WERI-Rb-1 (cell line): ENCODE measurements at regions not wholly inside any gene's neighbourhood (a gene's known extent, or its start where the extent isn't known, plus 50 kb on each side); places are given as distances from the start of the nearest gene placed in this dataset.

Experiments
- DNase-seq: peaks from one replicate; pipeline ENCODE4 v3.0.0-alpha.2; 2020
- H3K27ac ChIP-seq: fragments of 250-450 bp; sonication (Bioruptor Pico); 2 replicates; pipeline ENCODE4 v1.5.1; 2020; ENCODE audit warnings: mild to moderate bottlenecking, moderate library complexity
- H3K27me3 ChIP-seq: fragments of 250-450 bp; sonication (Bioruptor Pico); 2 replicates; pipeline ENCODE4 v1.5.1; 2021; ENCODE audit warnings: mild to moderate bottlenecking, low read depth, moderate library complexity; ENCODE audit not compliant: insufficient read depth, severe bottlenecking
- H3K36me3 ChIP-seq: fragments of 250-450 bp; sonication (Bioruptor Pico); 2 replicates; pipeline ENCODE4 v1.5.1; 2020; ENCODE audit warnings: mild to moderate bottlenecking, moderate library complexity
- H3K4me3 ChIP-seq: 2 replicates; pipeline ENCODE4 v1.5.1; 2011; ENCODE audit warnings: low read depth, mild to moderate bottlenecking, control low read depth, low read length
- H3K9me3 ChIP-seq: fragments of 250-450 bp; sonication (Bioruptor Pico); 2 replicates; pipeline ENCODE4 v1.5.1; 2021; ENCODE audit warnings: mild to moderate bottlenecking, moderate library complexity; ENCODE audit not compliant: severe bottlenecking
- CTCF ChIP-seq: IDR thresholded peaks from 2 replicates; pipeline ENCODE4 v1.5.1; 2011; ENCODE audit warnings: low read depth, mild to moderate bottlenecking, control low read depth, inconsistent platforms, low read length

GRCh38 chr9:91101611-91102168, 260.0 kb downstream of the AUH start:
- no peak for DNase-seq
- Histone ChIP-seq H3K27ac (peak overlapping the region; percentile 70), H3K9me3 (no peaks in the 10 kb centered on the region), H3K27me3 (no peaks in the 10 kb centered on the region), H3K4me3 (no peak overlapping the region), H3K36me3 (no peaks in the 10 kb centered on the region)
- no peak for TF ChIP-seq CTCF

GRCh38 chr9:91102269-91102668, 259.4 kb downstream of the AUH start:
- Histone ChIP-seq H3K9me3 (no peaks in the 10 kb centered on the region), H3K27me3 (no peaks in the 10 kb centered on the region), H3K36me3 (no peaks in the 10 kb centered on the region), H3K27ac (no peak overlapping the region), H3K4me3 (no peak overlapping the region)
- TF ChIP-seq CTCF = no peak
- no peak for DNase-seq

GRCh38 chr9:91103931-91104330, 257.8 kb downstream of the AUH start:
- no peak for TF ChIP-seq CTCF
- H3K36me3 ChIP-seq = no peaks in the 10 kb centered on the region
- no peaks in the 10 kb centered on the region for H3K27me3 ChIP-seq
- H3K27ac ChIP-seq = no peak overlapping the region
- H3K4me3 ChIP-seq = no peak overlapping the region
- H3K9me3 ChIP-seq = no peaks in the 10 kb centered on the region
- DNase-seq = no peak

- TF ChIP-seq CTCF = no peak
- no peak for DNase-seq
- H3K9me3 ChIP-seq = peaks cover 6% of the 10 kb centered on the region
Observed at GRCh38 chr9:91106415-91107081, 255.2 kb downstream of the AUH start.

GRCh38 chr9:91111226-91111625, 250.5 kb downstream of the AUH start:
- DNase-seq = no peak
- Histone ChIP-seq H3K36me3 (no peaks in the 10 kb centered on the region), H3K27me3 (no peaks in the 10 kb centered on the region), H3K4me3 (no peak overlapping the region), H3K9me3 (peaks cover 6% of the 10 kb centered on the region), H3K27ac (no peak overlapping the region)
- no peak for TF ChIP-seq CTCF

More at GRCh38 chr9:91106415-91107081, 255.2 kb downstream of the AUH start:
- no peak overlapping the region for H3K27ac ChIP-seq
- H3K27me3 ChIP-seq = no peaks in the 10 kb centered on the region
- H3K36me3 ChIP-seq = no peaks in the 10 kb centered on the region
- no peak overlapping the region for H3K4me3 ChIP-seq

GRCh38 chr9:91111876-91112275, 249.8 kb downstream of the AUH start:
- Histone ChIP-seq H3K9me3 (peaks cover 6% of the 10 kb centered on the region), H3K27me3 (no peaks in the 10 kb centered on the region), H3K4me3 (no peak overlapping the region), H3K27ac (no peak overlapping the region), H3K36me3 (no peaks in the 10 kb centered on the region)
- no peak for TF ChIP-seq CTCF
- no peak for DNase-seq
